Left lobe of liver (tissue), 2 donors: ENCODE measurements at regions not wholly inside any gene's neighbourhood (a gene's known extent, or its start where the extent isn't known, plus 50 kb on each side); places are given as distances from the start of the nearest gene placed in this dataset.

Experiments
- ATAC-seq: fragments of 200-7000 bp; cut with Tn5 transposase; one replicate; pipeline ENCODE4 v1.9.1; 2020; ENCODE audit warnings: mild to moderate bottlenecking, moderate library complexity
- DNase-seq: peaks from one replicate; pipeline ENCODE4 v3.0.0-alpha.2; 2020; ENCODE audit warnings: low spot score
- donor health status: DM: no; HTN: no; CAD: no; lungs with moderate emphysema.
- donor health status: DM: no; HTN: yes; CAD: no.

- ATAC-seq, result peak; percentile 78
Measured at GRCh38 chr16:87178977-87179376, 138.2 kb downstream of the C16orf95 start.

GRCh38 chr16:87180069-87180468 is 137.1 kb downstream of the C16orf95 start:
- ATAC-seq (no peak), DNase-seq (no peak)

More at GRCh38 chr16:87178977-87179376, 138.2 kb downstream of the C16orf95 start:
- DNase-seq, result peak; percentile 64

- no peak for ATAC-seq
- no peak for DNase-seq
Measured at GRCh38 chr16:87182759-87183158, 134.4 kb downstream of the C16orf95 start.

- DNase-seq (no peak), ATAC-seq (no peak)
Measured at GRCh38 chr16:87183647-87184046, 133.5 kb downstream of the C16orf95 start.

- ATAC-seq (no peak), DNase-seq (no peak)
Measured at GRCh38 chr16:87185308-87185707, 131.9 kb downstream of the C16orf95 start.

GRCh38 chr16:87185983-87186382 is 131.2 kb downstream of the C16orf95 start:
- no peak for ATAC-seq

GRCh38 chr16:87186446-87186845 is 130.7 kb downstream of the C16orf95 start:
- DNase-seq, result no peak
- no peak for ATAC-seq

More at GRCh38 chr16:87185983-87186382, 131.2 kb downstream of the C16orf95 start:
- no peak for DNase-seq

GRCh38 chr16:87186876-87187533 is 130.2 kb downstream of the C16orf95 start:
- ATAC-seq (no peak), DNase-seq (no peak)

GRCh38 chr16:87188104-87188503 is 129.1 kb downstream of the C16orf95 start:
- ATAC-seq (no peak), DNase-seq (no peak)

- ATAC-seq, result no peak
- no peak for DNase-seq
Measured at GRCh38 chr16:87189426-87189825, 127.8 kb downstream of the C16orf95 start.

- DNase-seq, result no peak
Measured at GRCh38 chr16:87190288-87191230, 126.6 kb downstream of the C16orf95 start.

GRCh38 chr16:87192452-87193073 is 124.6 kb downstream of the C16orf95 start:
- ATAC-seq (no peak), DNase-seq (no peak)

More at GRCh38 chr16:87190288-87191230, 126.6 kb downstream of the C16orf95 start:
- peak; percentile 42 for ATAC-seq

- ATAC-seq, result no peak
Measured at GRCh38 chr16:87194172-87194571, 123.0 kb downstream of the C16orf95 start.

GRCh38 chr16:87195161-87195560 is 122.0 kb downstream of the C16orf95 start:
- DNase-seq (no peak), ATAC-seq (no peak)

More at GRCh38 chr16:87194172-87194571, 123.0 kb downstream of the C16orf95 start:
- DNase-seq, result no peak

- ATAC-seq (no peak), DNase-seq (no peak)
Measured at GRCh38 chr16:87196231-87196630, 121.0 kb downstream of the C16orf95 start.

- DNase-seq, result no peak
- ATAC-seq, result no peak
Measured at GRCh38 chr16:87196661-87197060, 120.5 kb downstream of the C16orf95 start.

GRCh38 chr16:87198328-87198832 is 118.8 kb downstream of the C16orf95 start:
- ATAC-seq, result no peak
- no peak for DNase-seq

- DNase-seq (no peak), ATAC-seq (no peak)
Measured at GRCh38 chr16:87198881-87199280, 118.3 kb downstream of the C16orf95 start.

GRCh38 chr16:87199379-87199778 is 117.8 kb downstream of the C16orf95 start:
- no peak for ATAC-seq
- DNase-seq, result no peak

GRCh38 chr16:87199901-87200300 is 117.3 kb downstream of the C16orf95 start:
- ATAC-seq, result no peak

GRCh38 chr16:87200637-87201036 is 116.6 kb downstream of the C16orf95 start:
- no peak for ATAC-seq
- no peak for DNase-seq

More at GRCh38 chr16:87199901-87200300, 117.3 kb downstream of the C16orf95 start:
- no peak for DNase-seq
